Mesothelial cell of epicardium (in vitro differentiated cells): ENCODE measurements at regions not wholly inside any gene's neighbourhood (a gene's known extent, or its start where the extent isn't known, plus 50 kb on each side); places are given as distances from the start of the nearest gene placed in this dataset.

Source experiments
- DNase-seq, 2 experiments: peaks; one replicate each; pipeline ENCODE4 v3.0.0; 2021; ENCODE audit warnings: low spot score in 2 of 2; ENCODE audit not compliant: unreplicated experiment in 2 of 2
- H3K27ac Mint-ChIP-seq: 2 replicates; pipeline ENCODE4 v1.8.0; 2021; ENCODE audit warnings: mixed read lengths
- H3K27me3 Mint-ChIP-seq: 2 replicates; pipeline ENCODE4 v1.8.0; 2021; ENCODE audit warnings: low read depth, mixed read lengths
- H3K36me3 Mint-ChIP-seq: 2 replicates; pipeline ENCODE4 v1.8.0; 2021; ENCODE audit warnings: mixed read lengths
- H3K4me1 Mint-ChIP-seq: 2 replicates; pipeline ENCODE4 v1.8.0; 2021; ENCODE audit warnings: mixed read lengths
- H3K4me3 Mint-ChIP-seq: 2 replicates; pipeline ENCODE4 v1.8.0; 2021; ENCODE audit warnings: mild to moderate bottlenecking, moderate library complexity, mixed read lengths
- H3K9me3 Mint-ChIP-seq: 2 replicates; pipeline ENCODE4 v1.8.0; 2021; ENCODE audit warnings: mixed read lengths
- TF ChIP-seq, protein P1 (sequence below): fragments of 200-600 bp; sonication (generic); IDR thresholded peaks from one replicate; pipeline ENCODE4 v1.5.0; 2021; ENCODE audit warnings: antibody characterized with exemption; ENCODE audit not compliant: unreplicated experiment

DNA sequence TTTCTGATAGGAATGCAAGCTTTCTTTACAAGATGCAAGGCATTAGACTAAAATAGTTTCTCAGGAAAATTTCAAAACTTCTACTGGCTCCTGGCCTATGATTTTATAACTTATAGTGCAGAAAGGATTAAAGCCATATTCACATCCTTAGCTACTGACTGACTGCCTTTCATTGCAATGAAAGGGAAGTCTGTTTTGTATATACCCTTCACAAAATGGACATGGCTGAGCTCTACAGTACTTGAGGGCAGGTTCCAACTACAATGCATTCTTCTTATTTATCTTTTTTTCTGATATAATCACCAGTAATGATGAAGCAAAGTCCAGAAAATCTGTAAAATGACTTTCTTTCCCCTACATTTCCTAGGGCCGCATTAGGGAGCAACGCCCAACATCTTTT is 100.5 kb upstream of the ESRRG start:
- H3K4me3 Mint-ChIP-seq = no peak overlapping the region
- H3K36me3 Mint-ChIP-seq = no peaks in the 10 kb centered on the region
- H3K27ac Mint-ChIP-seq = no peak overlapping the region
- peaks cover 89% of the 10 kb centered on the region for H3K27me3 Mint-ChIP-seq
- H3K9me3 Mint-ChIP-seq = no peaks in the 10 kb centered on the region
- peaks cover 3% of the 10 kb centered on the region for H3K4me1 Mint-ChIP-seq
- no peak for DNase-seq
- TF ChIP-seq, protein P1, sequence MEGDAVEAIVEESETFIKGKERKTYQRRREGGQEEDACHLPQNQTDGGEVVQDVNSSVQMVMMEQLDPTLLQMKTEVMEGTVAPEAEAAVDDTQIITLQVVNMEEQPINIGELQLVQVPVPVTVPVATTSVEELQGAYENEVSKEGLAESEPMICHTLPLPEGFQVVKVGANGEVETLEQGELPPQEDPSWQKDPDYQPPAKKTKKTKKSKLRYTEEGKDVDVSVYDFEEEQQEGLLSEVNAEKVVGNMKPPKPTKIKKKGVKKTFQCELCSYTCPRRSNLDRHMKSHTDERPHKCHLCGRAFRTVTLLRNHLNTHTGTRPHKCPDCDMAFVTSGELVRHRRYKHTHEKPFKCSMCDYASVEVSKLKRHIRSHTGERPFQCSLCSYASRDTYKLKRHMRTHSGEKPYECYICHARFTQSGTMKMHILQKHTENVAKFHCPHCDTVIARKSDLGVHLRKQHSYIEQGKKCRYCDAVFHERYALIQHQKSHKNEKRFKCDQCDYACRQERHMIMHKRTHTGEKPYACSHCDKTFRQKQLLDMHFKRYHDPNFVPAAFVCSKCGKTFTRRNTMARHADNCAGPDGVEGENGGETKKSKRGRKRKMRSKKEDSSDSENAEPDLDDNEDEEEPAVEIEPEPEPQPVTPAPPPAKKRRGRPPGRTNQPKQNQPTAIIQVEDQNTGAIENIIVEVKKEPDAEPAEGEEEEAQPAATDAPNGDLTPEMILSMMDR = no peak

DNA sequence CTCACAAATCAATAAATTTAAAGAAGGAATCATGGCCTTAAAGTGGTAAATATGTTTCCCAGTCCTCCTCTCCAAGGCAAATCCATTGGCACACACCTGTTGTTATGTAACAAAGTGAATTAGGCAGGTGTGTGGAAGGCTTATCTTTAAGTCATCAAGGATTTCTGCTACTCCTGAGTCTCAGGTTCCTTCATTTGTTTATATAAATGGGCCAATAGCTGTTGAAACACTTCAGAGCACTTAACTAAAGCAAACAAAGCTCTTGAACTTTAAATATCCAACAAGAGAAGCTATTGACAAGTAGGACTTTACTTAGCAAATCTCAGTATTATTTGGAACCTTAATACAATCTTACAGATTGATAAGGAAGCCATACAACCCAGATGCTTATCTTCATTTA is 99.3 kb upstream of the ESRRG start:
- Mint-ChIP-seq H3K27ac (no peak overlapping the region), H3K4me1 (peaks cover 3% of the 10 kb centered on the region), H3K36me3 (no peaks in the 10 kb centered on the region), H3K9me3 (no peaks in the 10 kb centered on the region), H3K27me3 (peaks cover 89% of the 10 kb centered on the region), H3K4me3 (no peak overlapping the region)
- DNase-seq = no peak
- TF ChIP-seq, protein P1 = no peak

DNA sequence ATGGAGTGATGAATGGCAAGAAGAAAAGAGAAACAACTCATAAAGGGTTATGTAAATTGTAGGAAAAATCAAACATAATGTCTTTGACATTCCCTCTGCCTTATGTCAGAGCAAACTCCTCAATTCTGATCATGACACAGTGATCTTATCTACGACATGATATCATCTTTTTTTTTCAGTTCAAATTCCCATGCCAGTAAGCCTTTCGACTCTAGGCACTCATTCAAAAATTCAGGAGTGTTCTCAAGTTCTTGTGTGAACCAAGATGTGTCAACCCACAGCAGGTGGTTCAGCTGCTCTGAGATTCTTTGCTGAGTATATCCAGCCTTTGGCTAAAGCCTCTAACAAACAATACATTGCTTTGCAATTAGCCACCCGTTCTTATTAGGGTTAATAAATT is 97.1 kb upstream of the ESRRG start:
- Mint-ChIP-seq H3K9me3 (no peaks in the 10 kb centered on the region), H3K36me3 (no peaks in the 10 kb centered on the region), H3K27ac (no peak overlapping the region), H3K4me1 (peaks cover 10% of the 10 kb centered on the region), H3K27me3 (peaks cover 91% of the 10 kb centered on the region), H3K4me3 (no peak overlapping the region)
- no peak for DNase-seq
- TF ChIP-seq, protein P1 = no peak

DNA sequence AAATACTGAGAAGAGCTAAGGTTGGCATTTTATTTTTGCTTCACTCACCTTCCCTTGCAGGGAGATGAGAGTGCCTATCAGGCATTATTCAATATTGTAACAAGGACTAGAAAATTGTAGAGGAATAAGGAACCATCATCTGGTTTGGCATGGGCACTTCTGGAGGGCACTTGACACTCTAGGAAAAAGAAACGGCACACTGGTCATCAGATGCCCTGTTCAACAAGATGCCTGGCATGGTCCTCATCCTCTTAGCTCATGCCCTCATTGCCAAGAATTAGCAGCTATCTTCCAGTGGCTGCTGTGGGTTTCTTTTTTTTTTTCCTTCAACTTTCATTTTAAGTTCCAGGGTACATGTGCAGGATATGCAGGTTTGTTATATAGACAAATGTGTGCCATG is 95.1 kb upstream of the ESRRG start:
- Mint-ChIP-seq H3K27ac (no peak overlapping the region), H3K27me3 (peaks cover 87% of the 10 kb centered on the region), H3K9me3 (no peaks in the 10 kb centered on the region), H3K36me3 (no peaks in the 10 kb centered on the region), H3K4me3 (no peak overlapping the region), H3K4me1 (peaks cover 9% of the 10 kb centered on the region)
- DNase-seq = no peak
- TF ChIP-seq, protein P1 = no peak

DNA sequence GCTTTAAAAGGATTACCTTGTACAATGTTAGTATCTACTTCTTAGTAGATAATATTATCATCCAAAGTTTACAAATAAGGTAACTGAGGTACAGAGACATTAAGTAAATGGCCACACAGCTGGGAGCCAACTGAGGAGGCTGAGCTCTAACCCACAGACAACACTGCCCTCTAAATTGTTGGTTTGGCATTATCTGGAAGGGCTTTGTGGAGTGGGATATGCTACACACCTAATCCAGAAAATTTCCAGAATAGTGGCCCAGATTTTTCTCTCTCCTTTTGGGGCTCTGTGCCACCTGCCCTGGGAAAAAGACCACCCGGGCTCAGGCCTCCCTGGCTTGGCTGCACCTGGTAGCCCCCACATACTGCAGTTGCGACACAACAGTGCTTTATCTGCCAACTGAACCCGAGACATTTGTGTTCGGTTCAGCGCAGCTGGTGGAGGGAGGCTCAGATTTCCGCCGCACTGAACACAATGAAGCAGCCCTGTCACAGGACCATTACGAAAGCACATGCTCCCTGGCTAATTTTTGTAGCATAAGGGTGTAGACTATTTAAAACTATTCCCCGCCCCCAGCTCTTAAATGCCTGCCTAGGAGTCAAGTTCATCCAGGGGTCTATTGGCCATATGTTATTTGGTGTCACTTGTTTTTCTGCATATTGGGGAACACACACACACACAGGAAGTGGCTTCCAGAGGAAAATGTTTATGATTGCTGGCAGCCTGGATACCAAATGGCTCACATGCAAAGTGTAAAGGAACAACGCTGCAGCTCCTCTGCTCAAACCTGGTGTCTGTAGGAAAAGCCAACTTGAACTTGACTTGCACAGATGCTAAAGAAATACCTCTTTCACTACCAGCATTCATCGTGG is 92.3 kb upstream of the ESRRG start:
- H3K36me3 Mint-ChIP-seq = no peaks in the 10 kb centered on the region
- peaks cover 84% of the 10 kb centered on the region for H3K27me3 Mint-ChIP-seq
- DNase-seq = no peak
- H3K9me3 Mint-ChIP-seq = no peaks in the 10 kb centered on the region
- H3K4me3 Mint-ChIP-seq = no peak overlapping the region
- TF ChIP-seq, protein P1 = no peak
- peaks cover 9% of the 10 kb centered on the region for H3K4me1 Mint-ChIP-seq
- H3K27ac Mint-ChIP-seq = no peak overlapping the region
